ENCODE measurements at regions not wholly inside any gene's neighbourhood (a gene's known extent, or its start where the extent isn't known, plus 50 kb on each side); places are given as distances from the start of the nearest gene placed in this dataset.
A peak's percentile ranks its signal among the peaks of the same experiment; 100 is the strongest.
"Not testable (repeated sequence)": the region's sequence is repeated elsewhere in the genome, so short reads cannot be mapped to it uniquely, and the experiment has no call there.

- DNase-seq (ENCODE audit: low read depth): no peak
These were observed 50.4 kb upstream of the ARHGEF7 start for GRCh38 chr13:111064661-111065060.

- no peak for DNase-seq (ENCODE audit: low read depth)
These were observed 52.1 kb upstream of the ARHGEF7 start for GRCh38 chr13:111062966-111063365.

GRCh38 chr13:111062305-111062704 lies 52.8 kb upstream of the ARHGEF7 start:
- DNase-seq (ENCODE audit: low read depth): no peak

GRCh38 chr13:111061358-111062045 lies 53.6 kb upstream of the ARHGEF7 start:
- no peak for DNase-seq (ENCODE audit: low read depth)

- no peak for DNase-seq (ENCODE audit: low read depth)
These were observed 54.7 kb upstream of the ARHGEF7 start for GRCh38 chr13:111060237-111060919.

GRCh38 chr13:111058796-111059506 lies 56.2 kb upstream of the ARHGEF7 start:
- no peak for DNase-seq (ENCODE audit: low read depth)

- not testable (repeated sequence) for DNase-seq (ENCODE audit: low read depth)
These were observed 56.8 kb upstream of the ARHGEF7 start for GRCh38 chr13:111058339-111058738.

GRCh38 chr13:111051726-111052232 lies 63.3 kb upstream of the ARHGEF7 start:
- not testable (repeated sequence) for DNase-seq (ENCODE audit: low read depth)

- no peak for DNase-seq (ENCODE audit: low read depth)
These were observed 63.9 kb upstream of the ARHGEF7 start for GRCh38 chr13:111051041-111051725.

- DNase-seq (ENCODE audit: low read depth): no peak
These were observed 64.6 kb upstream of the ARHGEF7 start for GRCh38 chr13:111050539-111050879.

GRCh38 chr13:111049791-111050538 lies 65.1 kb upstream of the ARHGEF7 start:
- no peak for DNase-seq (ENCODE audit: low read depth)

GRCh38 chr13:111048387-111048786 lies 66.7 kb upstream of the ARHGEF7 start:
- DNase-seq (ENCODE audit: low read depth): no peak

- no peak for DNase-seq (ENCODE audit: low read depth)
These were observed 67.8 kb upstream of the ARHGEF7 start for GRCh38 chr13:111047326-111047725.

- no peak for DNase-seq (ENCODE audit: low read depth)
These were observed 68.4 kb upstream of the ARHGEF7 start for GRCh38 chr13:111046590-111047141.

GRCh38 chr13:111045170-111045569 lies 69.9 kb upstream of the ARHGEF7 start:
- no peak for DNase-seq (ENCODE audit: low read depth)

- no peak for DNase-seq (ENCODE audit: low read depth)
These were observed 70.9 kb upstream of the ARHGEF7 start for GRCh38 chr13:111044087-111044830.

GRCh38 chr13:111043575-111043982 lies 71.5 kb upstream of the ARHGEF7 start:
- DNase-seq (ENCODE audit: low read depth): peak; percentile 69

GRCh38 chr13:111042661-111043226 lies 72.4 kb upstream of the ARHGEF7 start:
- no peak for DNase-seq (ENCODE audit: low read depth)

- DNase-seq (ENCODE audit: low read depth): no peak
These were observed 74.3 kb upstream of the ARHGEF7 start for GRCh38 chr13:111040830-111041229.

GRCh38 chr13:111039735-111040134 lies 75.4 kb upstream of the ARHGEF7 start:
- DNase-seq (ENCODE audit: low read depth): no peak

Data from Daoy (cell line).